ENCODE measurements at regions not wholly inside any gene's neighbourhood (a gene's known extent, or its start where the extent isn't known, plus 50 kb on each side); places are given as distances from the start of the nearest gene placed in this dataset.

- no peak for FAIRE-seq
- TF ChIP-seq POLR2A (IDR thresholded peaks at IDR 0.05; ENCODE audit: low read depth, low read length) = no peak
- DNase-seq (ENCODE audit: insufficient read length, low spot score) = no peak
Measured at GRCh38 chr4:41873380-41874295, 61.6 kb upstream of the TMEM33 start.

- no peak for TF ChIP-seq POLR2A (IDR thresholded peaks at IDR 0.05; ENCODE audit: low read depth, low read length)
- FAIRE-seq = no peak
- no peak for DNase-seq (ENCODE audit: insufficient read length, low spot score)
Measured at GRCh38 chr4:41870035-41870434, 65.2 kb upstream of the TMEM33 start.

- DNase-seq (ENCODE audit: insufficient read length, low spot score) (no peak), FAIRE-seq (no peak)
- no peak for TF ChIP-seq POLR2A (IDR thresholded peaks at IDR 0.05; ENCODE audit: low read depth, low read length)
Measured at GRCh38 chr4:41866799-41867677, 68.2 kb upstream of the TMEM33 start.

- FAIRE-seq = no peak
- DNase-seq (ENCODE audit: insufficient read length, low spot score) = no peak
- no peak for TF ChIP-seq POLR2A (IDR thresholded peaks at IDR 0.05; ENCODE audit: low read depth, low read length)
Measured at GRCh38 chr4:41865981-41866798, 69.0 kb upstream of the TMEM33 start.

- no peak for TF ChIP-seq POLR2A (IDR thresholded peaks at IDR 0.05; ENCODE audit: low read depth, low read length)
- no peak for DNase-seq (ENCODE audit: insufficient read length, low spot score)
- no peak for FAIRE-seq
Measured at GRCh38 chr4:41865306-41865980, 69.8 kb upstream of the TMEM33 start.

- FAIRE-seq = no peak
Measured at GRCh38 chr4:41859087-41859486, 76.1 kb upstream of the TMEM33 start.

GRCh38 chr4:41857226-41857641 is 78.0 kb upstream of the TMEM33 start:
- no peak for DNase-seq (ENCODE audit: insufficient read length, low spot score)
- FAIRE-seq = no peak
- TF ChIP-seq POLR2A (IDR thresholded peaks at IDR 0.05; ENCODE audit: low read depth, low read length) = no peak

More at GRCh38 chr4:41859087-41859486, 76.1 kb upstream of the TMEM33 start:
- TF ChIP-seq POLR2A (IDR thresholded peaks at IDR 0.05; ENCODE audit: low read depth, low read length) = no peak
- no peak for DNase-seq (ENCODE audit: insufficient read length, low spot score)

- no peak for TF ChIP-seq POLR2A (IDR thresholded peaks at IDR 0.05; ENCODE audit: low read depth, low read length)
- no peak for FAIRE-seq
- no peak for DNase-seq (ENCODE audit: insufficient read length, low spot score)
Measured at GRCh38 chr4:41856797-41857196, 78.4 kb upstream of the TMEM33 start.

GRCh38 chr4:41853973-41854372 is 81.3 kb upstream of the TMEM33 start:
- TF ChIP-seq POLR2A (IDR thresholded peaks at IDR 0.05; ENCODE audit: low read depth, low read length) = no peak
- DNase-seq (ENCODE audit: insufficient read length, low spot score) (no peak), FAIRE-seq (no peak)

GRCh38 chr4:41852229-41852628 is 83.0 kb upstream of the TMEM33 start:
- FAIRE-seq (no peak), DNase-seq (ENCODE audit: insufficient read length, low spot score) (no peak)
- TF ChIP-seq POLR2A (IDR thresholded peaks at IDR 0.05; ENCODE audit: low read depth, low read length) = no peak

- FAIRE-seq (no peak), DNase-seq (ENCODE audit: insufficient read length, low spot score) (no peak)
- TF ChIP-seq POLR2A (IDR thresholded peaks at IDR 0.05; ENCODE audit: low read depth, low read length) = no peak
Measured at GRCh38 chr4:41851621-41852020, 83.6 kb upstream of the TMEM33 start.

GRCh38 chr4:41844327-41844726 is 90.9 kb upstream of the TMEM33 start:
- no peak for FAIRE-seq
- no peak for DNase-seq (ENCODE audit: insufficient read length, low spot score)
- no peak for TF ChIP-seq POLR2A (IDR thresholded peaks at IDR 0.05; ENCODE audit: low read depth, low read length)

Measured in H54 (cell line).